ENCODE measurements at regions not wholly inside any gene's neighbourhood (a gene's known extent, or its start where the extent isn't known, plus 50 kb on each side); places are given as distances from the start of the nearest gene placed in this dataset.

- no peak for DNase-seq (ENCODE audit: low spot score)
Measured at GRCh38 chr9:99365233-99365980, 143.3 kb downstream of the SEC61B start.

GRCh38 chr9:99366183-99366582 lies 144.1 kb downstream of the SEC61B start:
- no peak for DNase-seq (ENCODE audit: low spot score)

DNA sequence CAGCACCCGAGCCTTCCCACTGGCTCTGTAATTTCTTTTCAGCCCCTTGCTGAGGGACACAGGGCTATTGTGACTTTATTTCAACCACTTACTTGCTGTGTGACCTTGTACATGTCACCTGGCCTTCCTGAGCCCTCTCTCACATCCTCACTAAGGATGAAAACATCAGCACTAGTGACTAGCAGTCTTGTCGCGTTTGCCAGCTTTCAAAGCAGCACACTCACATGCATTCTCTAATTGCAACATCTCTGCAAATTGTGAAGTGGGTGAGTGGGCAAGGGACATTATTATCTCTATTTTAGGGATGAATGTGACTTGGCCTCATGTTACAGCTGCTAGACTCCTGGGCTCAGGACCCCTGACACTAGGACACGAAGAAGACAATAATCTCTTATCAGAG lies 144.5 kb downstream of the SEC61B start:
- no peak for DNase-seq (ENCODE audit: low spot score)

GRCh38 chr9:99368341-99369326 lies 146.6 kb downstream of the SEC61B start:
- DNase-seq (ENCODE audit: low spot score): no peak

GRCh38 chr9:99369327-99369722 lies 147.2 kb downstream of the SEC61B start:
- no peak for DNase-seq (ENCODE audit: low spot score)

DNA sequence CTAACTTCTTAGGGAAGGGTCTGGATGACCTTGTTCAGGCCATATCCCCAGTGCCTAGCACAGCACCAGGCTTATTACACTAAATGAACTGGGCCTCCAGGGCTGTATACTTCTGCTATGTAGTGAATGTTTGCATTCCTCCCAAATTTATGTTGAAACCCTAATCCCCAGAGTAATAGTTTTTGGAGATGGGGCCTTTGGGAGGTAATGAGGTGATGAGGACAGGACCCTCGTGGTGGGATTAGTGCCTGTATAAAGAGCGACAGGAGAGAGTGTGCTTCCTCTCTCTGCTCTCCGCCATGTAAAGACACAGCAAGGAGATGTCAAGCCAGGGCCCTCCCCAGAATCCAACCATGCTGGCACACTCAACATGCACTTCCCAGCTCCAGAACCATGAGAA lies 148.3 kb downstream of the SEC61B start:
- no peak for DNase-seq (ENCODE audit: low spot score)

GRCh38 chr9:99371376-99371775 lies 149.3 kb downstream of the SEC61B start:
- DNase-seq (ENCODE audit: low spot score): no peak

DNA sequence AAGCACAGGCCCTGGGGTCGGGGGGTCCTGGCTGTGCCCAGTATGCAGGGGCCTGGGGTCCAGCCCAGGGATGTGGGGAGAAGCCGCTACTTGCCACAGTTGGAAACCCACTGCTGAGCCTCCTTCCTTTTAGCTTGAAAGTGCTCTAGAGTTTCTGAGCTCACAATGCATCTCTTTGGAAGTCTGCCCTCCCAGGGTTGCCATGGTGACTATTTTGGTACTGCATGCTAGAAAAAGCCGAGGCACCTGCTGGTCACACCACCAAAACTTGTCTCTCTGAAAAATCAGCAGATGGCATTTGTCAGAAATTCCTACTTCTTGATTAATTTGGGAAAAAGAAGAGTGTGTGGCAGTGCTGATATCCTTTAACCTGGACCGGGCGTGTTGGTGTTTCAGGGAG lies 151.8 kb downstream of the SEC61B start:
- DNase-seq (ENCODE audit: low spot score): no peak

- no peak for DNase-seq (ENCODE audit: low spot score)
Measured at GRCh38 chr9:99374793-99375192, 152.7 kb downstream of the SEC61B start.

DNA sequence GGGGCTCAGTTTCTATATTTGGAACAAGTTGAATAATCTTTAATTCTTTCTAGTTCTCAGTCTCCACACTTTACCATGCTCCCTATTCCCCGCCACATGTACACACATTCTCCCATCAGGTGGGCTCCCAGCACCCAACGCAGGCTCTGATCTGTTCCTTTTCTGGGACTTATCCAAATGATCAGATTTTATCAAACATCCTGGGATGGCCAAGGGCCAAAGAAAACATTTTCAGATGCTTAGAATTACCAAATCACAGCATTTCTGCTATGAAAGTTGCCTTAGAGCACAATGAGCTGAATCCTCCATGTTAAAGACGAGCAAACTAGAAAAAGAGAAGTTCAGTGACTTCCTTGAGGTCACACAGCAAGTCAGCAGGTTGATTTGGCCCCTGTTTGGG lies 153.4 kb downstream of the SEC61B start:
- DNase-seq (ENCODE audit: low spot score): no peak

GRCh38 chr9:99377790-99378775 lies 156.0 kb downstream of the SEC61B start:
- no peak for DNase-seq (ENCODE audit: low spot score)

- no peak for DNase-seq (ENCODE audit: low spot score)
Measured at GRCh38 chr9:99383536-99383935, 161.5 kb downstream of the SEC61B start.

GRCh38 chr9:99385215-99385614 lies 163.1 kb downstream of the SEC61B start:
- no peak for DNase-seq (ENCODE audit: low spot score)

- no peak for DNase-seq (ENCODE audit: low spot score)
Measured at GRCh38 chr9:99385814-99386279, 163.8 kb downstream of the SEC61B start.

DNA sequence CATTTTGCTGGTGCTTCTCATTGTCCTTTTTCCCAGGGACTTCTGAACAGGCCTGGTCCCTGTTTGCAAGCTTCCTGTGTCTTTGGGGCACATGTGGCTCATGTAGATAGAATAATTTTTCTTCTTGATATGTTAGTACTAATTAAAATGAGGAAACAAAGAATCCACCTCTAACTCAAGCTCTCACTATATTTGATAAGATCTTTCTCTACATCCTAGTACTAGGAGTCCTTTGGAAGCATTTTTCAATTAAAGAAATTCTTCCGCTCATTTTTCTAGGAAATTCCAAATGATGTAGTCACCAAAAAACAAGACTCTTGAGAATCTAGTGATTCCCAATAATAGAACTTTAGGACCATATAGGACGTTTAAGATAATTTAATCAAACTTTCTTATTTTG lies 165.3 kb downstream of the SEC61B start:
- DNase-seq (ENCODE audit: low spot score): no peak

- DNase-seq (ENCODE audit: low spot score): no peak
Measured at GRCh38 chr9:99389087-99390033, 167.3 kb downstream of the SEC61B start.

DNA sequence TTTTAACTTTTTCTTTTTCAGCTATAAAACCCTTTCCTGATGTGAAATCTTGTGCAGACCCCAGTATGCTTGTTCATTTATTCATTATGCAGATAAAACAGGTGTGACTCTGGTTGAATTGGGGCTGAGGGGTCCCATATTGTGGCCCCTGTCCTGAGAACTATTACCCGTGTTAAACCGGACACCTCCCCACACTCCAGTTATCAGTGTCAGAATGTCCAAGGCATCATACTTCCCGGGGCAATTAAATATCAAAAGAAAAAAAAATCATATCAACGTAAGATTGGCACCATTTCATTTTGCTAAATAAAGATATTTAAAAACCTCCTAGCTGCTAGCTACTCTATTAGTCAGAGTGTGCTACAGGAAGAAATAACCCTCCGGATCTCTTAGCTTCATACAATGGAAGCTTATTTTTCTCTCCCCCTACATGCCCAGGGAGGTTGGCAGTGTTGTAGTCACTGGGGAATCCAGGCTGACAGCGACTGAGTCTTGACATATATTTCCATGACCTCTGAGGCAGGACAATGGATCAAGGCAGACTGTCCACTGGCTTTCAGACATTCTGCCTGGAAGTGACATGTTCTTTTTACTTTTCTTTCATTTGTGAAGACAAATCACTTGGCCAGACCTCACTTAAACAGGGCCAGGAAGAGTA lies 170.0 kb downstream of the SEC61B start:
- no peak for DNase-seq (ENCODE audit: low spot score)

- no peak for DNase-seq (ENCODE audit: low spot score)
Measured at GRCh38 chr9:99392986-99393385, 170.9 kb downstream of the SEC61B start.

DNA sequence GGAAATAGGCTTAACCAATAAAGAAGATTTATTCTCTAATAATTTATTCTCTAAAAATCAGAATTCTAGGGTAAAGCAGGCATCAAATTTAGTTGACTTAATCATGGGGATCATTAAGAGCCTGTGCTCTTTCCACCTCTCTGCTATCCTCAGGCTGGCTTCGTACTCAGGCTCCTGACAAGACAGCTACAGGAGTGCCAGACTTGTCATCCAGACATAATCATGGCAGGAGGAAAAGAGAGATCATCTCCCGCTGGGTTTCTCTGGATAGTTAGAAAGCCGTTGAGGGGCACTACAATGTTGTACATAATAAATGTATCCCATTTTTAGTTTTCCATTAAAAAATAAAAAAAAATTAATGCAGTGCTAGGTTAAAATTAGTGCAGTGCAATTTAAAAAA lies 171.9 kb downstream of the SEC61B start:
- no peak for DNase-seq (ENCODE audit: low spot score)

GRCh38 chr9:99398241-99398640 lies 176.2 kb downstream of the SEC61B start:
- no peak for DNase-seq (ENCODE audit: low spot score)

Data from CD4-positive, alpha-beta T cell treated with Interleukin-2 at 100 ng/mL for 4 hours (primary cell).